ENCODE measurements at regions not wholly inside any gene's neighbourhood (a gene's known extent, or its start where the extent isn't known, plus 50 kb on each side); places are given as distances from the start of the nearest gene placed in this dataset.

GRCh38 chr3:40923143-40923542 lies 276.2 kb upstream of the CTNNB1 start:
- H3K4me1 ChIP-seq (ENCODE audit: control insufficient read depth in 1 of 2, insufficient read depth in 2 of 2, low read length in 2 of 2): no peaks in the 10 kb centered on the region
- no peaks in the 10 kb centered on the region for H3K79me2 ChIP-seq (ENCODE audit: insufficient read depth, low read length)
- intact Hi-C loops (cut with micrococcal nuclease): loop anchor here in 1 of 2 donors (5.0 kb wide), 3 partner anchors 49 to 274 kb away; partner anchors contain the start of gene CTNNB1
- Mint-ChIP-seq H3K27ac (peak overlapping the region in 4 of 7 donors; percentile 10 to 80 (median 26)), H3K9me3 (peaks cover 0 to 5% (median 2%) of the 10 kb centered on the region in 7 donors), H3K4me3 (no peak overlapping the region), H3K4me1 (peaks cover 8% of the 10 kb centered on the region), H3K27me3 (ENCODE audit: low read depth in 3 of 3) (peaks cover 2 to 3% (median 2%) of the 10 kb centered on the region in 3 donors), H3K36me3 (no peaks in the 10 kb centered on the region)
- no peak overlapping the region for H3K9ac ChIP-seq (ENCODE audit: insufficient read depth, low read length, poor library complexity, severe bottlenecking)
- no peaks in the 10 kb centered on the region for H3K36me3 ChIP-seq (replicated peaks in 1 of 2; ENCODE audit: control insufficient read depth in 1 of 2, insufficient read depth in 2 of 2, low read length in 2 of 2)
- no peaks in the 10 kb centered on the region for H3K27me3 ChIP-seq (ENCODE audit: control insufficient read depth in 2 of 2, insufficient read depth in 2 of 2, low read length in 2 of 2)
- no peaks in the 10 kb centered on the region for H4K20me1 ChIP-seq (ENCODE audit: insufficient read depth, low read length)
- no peak overlapping the region for H3K4me2 ChIP-seq (replicated peaks; ENCODE audit: extremely low read depth, low read length, poor library complexity, severe bottlenecking)
- DNase-seq: peak; percentile 44 to 73 (median 64)
- WGBS (ENCODE audit: insufficient coverage): no CpG with 5 or more reads among the region's 4 CpGs
- no peaks in the 10 kb centered on the region for H3K9me3 ChIP-seq (replicated peaks in 1 of 2; ENCODE audit: control insufficient read depth in 1 of 2, insufficient read depth in 1 of 2, low read length in 2 of 2)
- H2AFZ ChIP-seq (ENCODE audit: insufficient read depth, low read depth, low read length, poor library complexity, severe bottlenecking): peak overlapping the region; percentile 8
- no peak overlapping the region for H3K27ac ChIP-seq (ENCODE audit: low read depth in 1 of 2, low read length in 2 of 2)
- no peak for TF ChIP-seq CTCF (IDR thresholded peaks at IDR 0.05)
- H3K4me3 ChIP-seq (replicated peaks in 1 of 3; ENCODE audit: low read depth in 2 of 3, low read length in 3 of 3): no peak overlapping the region

GRCh38 chr3:40923651-40924050 lies 275.7 kb upstream of the CTNNB1 start:
- no peak for TF ChIP-seq CTCF (IDR thresholded peaks at IDR 0.05)
- H3K36me3 ChIP-seq (replicated peaks in 1 of 2; ENCODE audit: control insufficient read depth in 1 of 2, insufficient read depth in 2 of 2, low read length in 2 of 2): no peaks in the 10 kb centered on the region
- H3K36me3 Mint-ChIP-seq: no peaks in the 10 kb centered on the region
- intact Hi-C loops (cut with micrococcal nuclease): loop anchor here in 1 of 2 donors (5.0 kb wide), 3 partner anchors 49 to 274 kb away; partner anchors contain the start of gene CTNNB1
- peak overlapping the region in 5 of 7 donors; percentile 10 to 80 (median 31) for H3K27ac Mint-ChIP-seq
- H3K4me3 ChIP-seq (replicated peaks in 1 of 3; ENCODE audit: low read depth in 2 of 3, low read length in 3 of 3): no peak overlapping the region
- H4K20me1 ChIP-seq (ENCODE audit: insufficient read depth, low read length): no peaks in the 10 kb centered on the region
- no peak overlapping the region for H3K4me2 ChIP-seq (replicated peaks; ENCODE audit: extremely low read depth, low read length, poor library complexity, severe bottlenecking)
- no peaks in the 10 kb centered on the region for H3K79me2 ChIP-seq (ENCODE audit: insufficient read depth, low read length)
- H3K9me3 ChIP-seq (replicated peaks in 1 of 2; ENCODE audit: control insufficient read depth in 1 of 2, insufficient read depth in 1 of 2, low read length in 2 of 2): no peaks in the 10 kb centered on the region
- no peak overlapping the region for H2AFZ ChIP-seq (ENCODE audit: insufficient read depth, low read depth, low read length, poor library complexity, severe bottlenecking)
- 93% methylated on average over 3 of the region's 4 CpGs for WGBS (ENCODE audit: insufficient coverage)
- peaks cover 8% of the 10 kb centered on the region for H3K4me1 Mint-ChIP-seq
- no peak overlapping the region for H3K9ac ChIP-seq (ENCODE audit: insufficient read depth, low read length, poor library complexity, severe bottlenecking)
- peaks cover 2 to 3% (median 2%) of the 10 kb centered on the region in 3 donors for H3K27me3 Mint-ChIP-seq (ENCODE audit: low read depth in 3 of 3)
- no peaks in the 10 kb centered on the region for H3K27me3 ChIP-seq (ENCODE audit: control insufficient read depth in 2 of 2, insufficient read depth in 2 of 2, low read length in 2 of 2)
- no peak for DNase-seq
- H3K9me3 Mint-ChIP-seq: peaks cover 0 to 5% (median 2%) of the 10 kb centered on the region in 7 donors
- no peak overlapping the region for H3K27ac ChIP-seq (ENCODE audit: low read depth in 1 of 2, low read length in 2 of 2)
- no peaks in the 10 kb centered on the region for H3K4me1 ChIP-seq (ENCODE audit: control insufficient read depth in 1 of 2, insufficient read depth in 2 of 2, low read length in 2 of 2)
- no peak overlapping the region for H3K4me3 Mint-ChIP-seq

Data from CD14-positive monocyte (primary cell).